ENCODE measurements at regions not wholly inside any gene's neighbourhood (a gene's known extent, or its start where the extent isn't known, plus 50 kb on each side); places are given as distances from the start of the nearest gene placed in this dataset.

GRCh38 chr10:105965141-105965540 lies 1199.4 kb downstream of the SORCS1 start:
- no CpG with 5 or more reads among the region's 1 CpG for WGBS (ENCODE audit: insufficient coverage)
- H3K36me3 ChIP-seq (ENCODE audit: control insufficient read depth, insufficient read depth, low read length), result no peaks in the 10 kb centered on the region
- H3K9me3 ChIP-seq (ENCODE audit: control insufficient read depth, insufficient read depth, low read length), result no peaks in the 10 kb centered on the region
- H3K4me3 ChIP-seq (ENCODE audit: low read depth, low read length), result no peak overlapping the region
- DNase-seq (ENCODE audit: low read depth in 4 of 6, low spot score in 6 of 6), result no peak
- no peaks in the 10 kb centered on the region for H3K27me3 ChIP-seq (ENCODE audit: control insufficient read depth, insufficient read depth, low read length)
- H3K4me1 ChIP-seq (ENCODE audit: control insufficient read depth, insufficient read depth, low read length), result no peaks in the 10 kb centered on the region
- no peak overlapping the region for H3K27ac ChIP-seq (ENCODE audit: low read depth, low read length)

DNA sequence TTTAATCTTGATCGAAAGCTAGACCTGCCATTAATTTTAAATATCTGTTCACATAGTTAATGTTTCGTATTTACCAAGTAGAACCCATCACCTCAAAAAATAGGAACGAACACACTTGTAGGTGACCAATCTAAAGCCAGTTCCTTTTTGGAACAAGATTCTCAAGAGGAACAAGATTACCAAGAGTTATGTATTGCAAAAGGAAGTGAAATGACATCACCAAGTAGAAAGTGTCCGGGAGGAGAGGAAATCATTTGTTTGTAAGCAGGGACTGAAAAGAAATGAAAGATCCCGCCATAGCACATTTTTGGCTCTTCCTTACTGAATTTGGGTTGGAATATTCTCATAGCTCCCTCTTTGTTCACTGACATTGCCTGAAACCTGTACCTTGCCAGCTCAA lies 1200.5 kb downstream of the SORCS1 start:
- Histone ChIP-seq H3K36me3 (ENCODE audit: control insufficient read depth, insufficient read depth, low read length) (no peaks in the 10 kb centered on the region), H3K4me1 (ENCODE audit: control insufficient read depth, insufficient read depth, low read length) (no peaks in the 10 kb centered on the region), H3K9me3 (ENCODE audit: control insufficient read depth, insufficient read depth, low read length) (no peaks in the 10 kb centered on the region), H3K4me3 (ENCODE audit: low read depth, low read length) (no peak overlapping the region), H3K27me3 (ENCODE audit: control insufficient read depth, insufficient read depth, low read length) (no peaks in the 10 kb centered on the region), H3K27ac (ENCODE audit: low read depth, low read length) (no peak overlapping the region)
- 80% methylated on average over 1 of the region's 5 CpGs for WGBS (ENCODE audit: insufficient coverage)
- DNase-seq (ENCODE audit: low read depth in 4 of 6, low spot score in 6 of 6), result no peak

GRCh38 chr10:105963334-105963884 lies 1201.1 kb downstream of the SORCS1 start:
- no peak for DNase-seq (ENCODE audit: low read depth in 4 of 6, low spot score in 6 of 6)
- no peaks in the 10 kb centered on the region for H3K27me3 ChIP-seq (ENCODE audit: control insufficient read depth, insufficient read depth, low read length)
- H3K9me3 ChIP-seq (ENCODE audit: control insufficient read depth, insufficient read depth, low read length), result no peaks in the 10 kb centered on the region
- H3K4me1 ChIP-seq (ENCODE audit: control insufficient read depth, insufficient read depth, low read length), result no peaks in the 10 kb centered on the region
- WGBS (ENCODE audit: insufficient coverage), result no CpG with 5 or more reads among the region's 1 CpG
- no peak overlapping the region for H3K4me3 ChIP-seq (ENCODE audit: low read depth, low read length)
- H3K36me3 ChIP-seq (ENCODE audit: control insufficient read depth, insufficient read depth, low read length), result no peaks in the 10 kb centered on the region
- H3K27ac ChIP-seq (ENCODE audit: low read depth, low read length), result no peak overlapping the region

DNA sequence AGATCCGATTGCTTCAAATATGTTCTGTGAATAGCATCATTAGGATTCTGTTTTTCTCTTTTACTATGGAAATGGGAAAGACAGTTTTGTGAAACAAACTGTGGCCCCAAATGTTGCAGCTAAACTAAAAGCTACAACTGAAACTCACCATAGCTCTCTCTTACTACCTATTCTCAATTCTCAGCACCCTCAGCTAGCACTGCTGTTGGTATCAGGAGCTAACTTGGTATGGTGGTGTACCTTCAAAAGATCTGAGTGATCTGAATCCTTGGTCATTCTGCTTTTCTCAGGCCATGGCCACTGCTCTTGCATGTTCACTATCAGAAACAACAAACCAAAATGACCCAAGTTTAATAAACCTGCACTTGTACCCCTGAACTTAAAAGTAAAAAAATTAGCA lies 1208.0 kb downstream of the SORCS1 start:
- DNase-seq (ENCODE audit: low read depth in 4 of 6, low spot score in 6 of 6), result no peak
- H3K4me1 ChIP-seq (ENCODE audit: control insufficient read depth, insufficient read depth, low read length), result no peaks in the 10 kb centered on the region
- H3K36me3 ChIP-seq (ENCODE audit: control insufficient read depth, insufficient read depth, low read length), result no peaks in the 10 kb centered on the region
- H3K4me3 ChIP-seq (ENCODE audit: low read depth, low read length), result no peak overlapping the region
- H3K27ac ChIP-seq (ENCODE audit: low read depth, low read length), result no peak overlapping the region
- WGBS (ENCODE audit: insufficient coverage), result 100% methylated on average over 1 of the region's 1 CpG
- H3K27me3 ChIP-seq (ENCODE audit: control insufficient read depth, insufficient read depth, low read length), result no peaks in the 10 kb centered on the region
- H3K9me3 ChIP-seq (ENCODE audit: control insufficient read depth, insufficient read depth, low read length), result no peaks in the 10 kb centered on the region

DNA sequence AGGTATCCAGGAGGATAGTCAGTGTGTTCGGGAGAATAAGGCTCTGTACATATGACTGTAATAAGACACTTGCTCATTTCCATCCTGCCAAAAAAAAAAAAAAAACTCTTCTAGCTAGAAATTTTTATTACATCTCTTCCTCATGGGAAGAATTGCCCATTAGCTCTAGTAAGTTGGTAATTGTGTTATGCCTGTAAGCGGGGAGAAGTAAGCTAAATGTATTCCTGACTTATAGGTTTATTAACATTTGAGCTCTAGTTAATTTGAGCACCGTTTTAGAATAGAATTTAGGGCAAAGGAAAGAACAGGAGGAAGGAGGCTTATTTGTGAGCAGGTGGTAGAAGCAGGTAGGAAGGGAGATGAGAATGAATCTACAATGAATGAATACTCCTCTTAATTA lies 1210.6 kb downstream of the SORCS1 start:
- peak in 1 of 6 donors; percentile 84 for DNase-seq (ENCODE audit: low read depth in 4 of 6, low spot score in 6 of 6)
- 75% methylated on average over 2 of the region's 3 CpGs for WGBS (ENCODE audit: insufficient coverage)
- no peaks in the 10 kb centered on the region for H3K27me3 ChIP-seq (ENCODE audit: control insufficient read depth, insufficient read depth, low read length)
- no peaks in the 10 kb centered on the region for H3K36me3 ChIP-seq (ENCODE audit: control insufficient read depth, insufficient read depth, low read length)
- H3K9me3 ChIP-seq (ENCODE audit: control insufficient read depth, insufficient read depth, low read length), result no peaks in the 10 kb centered on the region
- H3K27ac ChIP-seq (ENCODE audit: low read depth, low read length), result no peak overlapping the region
- no peak overlapping the region for H3K4me3 ChIP-seq (ENCODE audit: low read depth, low read length)
- no peaks in the 10 kb centered on the region for H3K4me1 ChIP-seq (ENCODE audit: control insufficient read depth, insufficient read depth, low read length)

- Histone ChIP-seq H3K4me3 (ENCODE audit: low read depth, low read length) (no peak overlapping the region), H3K4me1 (ENCODE audit: control insufficient read depth, insufficient read depth, low read length) (no peaks in the 10 kb centered on the region), H3K9me3 (ENCODE audit: control insufficient read depth, insufficient read depth, low read length) (no peaks in the 10 kb centered on the region), H3K27me3 (ENCODE audit: control insufficient read depth, insufficient read depth, low read length) (no peaks in the 10 kb centered on the region), H3K36me3 (ENCODE audit: control insufficient read depth, insufficient read depth, low read length) (no peaks in the 10 kb centered on the region), H3K27ac (ENCODE audit: low read depth, low read length) (no peak overlapping the region)
- WGBS (ENCODE audit: insufficient coverage), result no CpG with 5 or more reads among the region's 4 CpGs
- DNase-seq (ENCODE audit: low read depth in 4 of 6, low spot score in 6 of 6), result no peak
Observed at GRCh38 chr10:105953056-105953455, 1211.5 kb downstream of the SORCS1 start.

DNA sequence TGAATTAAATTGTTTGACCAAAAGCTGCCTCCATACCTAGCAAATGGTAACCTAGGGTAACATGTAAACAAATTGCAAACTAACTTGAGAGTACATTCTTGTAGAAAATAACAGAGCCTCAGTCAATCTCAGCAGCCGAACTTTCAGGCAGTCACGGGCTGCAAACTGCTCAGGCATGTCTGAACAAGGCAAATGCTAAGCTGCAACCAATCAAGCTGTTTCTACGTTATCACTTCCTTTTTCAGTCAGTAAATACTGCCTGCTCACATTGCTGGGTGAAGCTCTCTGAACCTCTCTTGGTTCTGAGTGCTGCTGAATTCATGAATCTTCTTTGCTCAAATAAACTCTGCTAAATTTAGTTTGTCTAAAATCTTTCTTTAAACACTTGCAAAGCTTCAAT lies 1212.4 kb downstream of the SORCS1 start:
- peak in 2 of 6 donors; percentile 65 to 68 for DNase-seq (ENCODE audit: low read depth in 4 of 6, low spot score in 6 of 6)

DNA sequence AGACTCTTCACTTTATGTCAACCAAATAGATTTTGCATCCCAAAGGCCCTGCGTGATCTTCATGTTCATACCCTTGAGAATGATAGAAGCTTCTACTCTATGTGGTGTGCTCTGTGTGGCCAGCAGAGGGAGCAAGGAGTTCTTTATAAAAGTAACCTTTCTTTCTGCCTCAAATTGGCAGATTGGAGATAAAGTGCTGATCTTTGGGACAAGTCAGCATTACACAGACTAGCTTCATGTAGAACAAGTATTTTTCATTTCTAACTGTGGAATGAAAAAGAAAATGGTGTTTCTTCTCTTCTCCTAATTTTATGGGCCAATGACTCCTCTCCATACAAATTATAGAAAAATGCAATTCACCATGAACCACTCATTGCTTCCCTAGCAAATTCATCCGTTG lies 1214.1 kb downstream of the SORCS1 start:
- DNase-seq (ENCODE audit: low read depth in 4 of 6, low spot score in 6 of 6), result peak in 5 of 6 donors; percentile 35 to 90 (median 46)
- Histone ChIP-seq H3K27ac (ENCODE audit: low read depth, low read length) (no peak overlapping the region), H3K4me3 (ENCODE audit: low read depth, low read length) (no peak overlapping the region), H3K4me1 (ENCODE audit: control insufficient read depth, insufficient read depth, low read length) (no peaks in the 10 kb centered on the region), H3K9me3 (ENCODE audit: control insufficient read depth, insufficient read depth, low read length) (no peaks in the 10 kb centered on the region), H3K36me3 (ENCODE audit: control insufficient read depth, insufficient read depth, low read length) (no peaks in the 10 kb centered on the region), H3K27me3 (ENCODE audit: control insufficient read depth, insufficient read depth, low read length) (no peaks in the 10 kb centered on the region)
- WGBS (ENCODE audit: insufficient coverage), result no CpG with 5 or more reads among the region's 2 CpGs

More for the DNA sequence above, 1212.4 kb downstream of the SORCS1 start:
- H3K9me3 ChIP-seq (ENCODE audit: control insufficient read depth, insufficient read depth, low read length), result no peaks in the 10 kb centered on the region
- no peaks in the 10 kb centered on the region for H3K27me3 ChIP-seq (ENCODE audit: control insufficient read depth, insufficient read depth, low read length)
- WGBS (ENCODE audit: insufficient coverage), result 19% methylated on average over 3 of the region's 3 CpGs
- no peak overlapping the region for H3K4me3 ChIP-seq (ENCODE audit: low read depth, low read length)
- H3K36me3 ChIP-seq (ENCODE audit: control insufficient read depth, insufficient read depth, low read length), result no peaks in the 10 kb centered on the region
- H3K27ac ChIP-seq (ENCODE audit: low read depth, low read length), result no peak overlapping the region
- no peaks in the 10 kb centered on the region for H3K4me1 ChIP-seq (ENCODE audit: control insufficient read depth, insufficient read depth, low read length)

DNA sequence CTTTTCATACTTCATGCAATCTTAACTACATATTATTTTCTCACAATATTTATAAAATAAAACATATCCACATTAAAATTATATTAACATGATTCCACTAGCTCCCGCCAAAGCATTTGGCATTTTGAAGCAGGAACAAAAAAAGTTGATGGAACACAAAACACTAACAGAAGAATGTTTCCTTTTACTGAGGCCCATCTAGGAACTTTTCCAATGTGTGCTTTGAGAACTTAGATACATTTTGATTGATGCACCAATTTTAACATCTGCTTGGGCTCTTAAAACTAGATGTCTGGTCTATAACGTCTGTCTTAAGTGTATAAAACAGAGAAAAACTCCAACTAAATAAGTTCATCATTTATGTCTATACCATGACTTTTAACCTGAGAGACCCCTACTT lies 1214.8 kb downstream of the SORCS1 start:
- no peak overlapping the region for H3K4me3 ChIP-seq (ENCODE audit: low read depth, low read length)
- no peaks in the 10 kb centered on the region for H3K27me3 ChIP-seq (ENCODE audit: control insufficient read depth, insufficient read depth, low read length)
- no peaks in the 10 kb centered on the region for H3K36me3 ChIP-seq (ENCODE audit: control insufficient read depth, insufficient read depth, low read length)
- H3K4me1 ChIP-seq (ENCODE audit: control insufficient read depth, insufficient read depth, low read length), result no peaks in the 10 kb centered on the region
- no peak overlapping the region for H3K27ac ChIP-seq (ENCODE audit: low read depth, low read length)
- no peak for DNase-seq (ENCODE audit: low read depth in 4 of 6, low spot score in 6 of 6)
- no peaks in the 10 kb centered on the region for H3K9me3 ChIP-seq (ENCODE audit: control insufficient read depth, insufficient read depth, low read length)
- WGBS (ENCODE audit: insufficient coverage), result no CpG with 5 or more reads among the region's 2 CpGs

- WGBS (ENCODE audit: insufficient coverage), result 76% methylated on average over 4 of the region's 4 CpGs
- H3K4me3 ChIP-seq (ENCODE audit: low read depth, low read length), result no peak overlapping the region
- H3K27me3 ChIP-seq (ENCODE audit: control insufficient read depth, insufficient read depth, low read length), result no peaks in the 10 kb centered on the region
- no peak overlapping the region for H3K27ac ChIP-seq (ENCODE audit: low read depth, low read length)
- no peaks in the 10 kb centered on the region for H3K4me1 ChIP-seq (ENCODE audit: control insufficient read depth, insufficient read depth, low read length)
- H3K9me3 ChIP-seq (ENCODE audit: control insufficient read depth, insufficient read depth, low read length), result peaks cover 2% of the 10 kb centered on the region
- no peak for DNase-seq (ENCODE audit: low read depth in 4 of 6, low spot score in 6 of 6)
- no peaks in the 10 kb centered on the region for H3K36me3 ChIP-seq (ENCODE audit: control insufficient read depth, insufficient read depth, low read length)
Observed at GRCh38 chr10:105925045-105925785, 1239.3 kb downstream of the SORCS1 start.
